ENCODE measurements at regions not wholly inside any gene's neighbourhood (a gene's known extent, or its start where the extent isn't known, plus 50 kb on each side); places are given as distances from the start of the nearest gene placed in this dataset.
A peak's percentile ranks its signal among the peaks of the same experiment; 100 is the strongest.
"Not testable (repeated sequence)": the region's sequence is repeated elsewhere in the genome, so short reads cannot be mapped to it uniquely, and the experiment has no call there.

DNA sequence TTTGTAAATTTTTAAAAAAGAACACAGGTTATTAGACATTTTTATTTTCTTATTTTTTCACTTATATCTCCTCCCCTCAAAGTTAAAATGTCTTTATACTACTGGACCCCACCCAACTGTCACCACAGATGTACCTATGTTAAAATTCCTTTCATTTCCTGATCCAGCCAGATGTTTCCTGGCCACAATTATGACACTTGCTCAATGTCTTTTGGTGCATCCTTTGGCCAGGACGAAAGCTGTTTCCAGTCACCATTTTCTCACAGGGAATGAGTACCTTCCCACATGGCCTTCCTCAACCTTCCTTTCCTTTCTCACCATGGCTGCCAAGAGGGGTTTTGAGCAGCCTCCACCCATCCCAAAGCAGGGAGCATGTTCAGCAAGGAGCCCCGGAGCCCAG is 365.7 kb upstream of the MAF start:
- no peak for DNase-seq

DNA sequence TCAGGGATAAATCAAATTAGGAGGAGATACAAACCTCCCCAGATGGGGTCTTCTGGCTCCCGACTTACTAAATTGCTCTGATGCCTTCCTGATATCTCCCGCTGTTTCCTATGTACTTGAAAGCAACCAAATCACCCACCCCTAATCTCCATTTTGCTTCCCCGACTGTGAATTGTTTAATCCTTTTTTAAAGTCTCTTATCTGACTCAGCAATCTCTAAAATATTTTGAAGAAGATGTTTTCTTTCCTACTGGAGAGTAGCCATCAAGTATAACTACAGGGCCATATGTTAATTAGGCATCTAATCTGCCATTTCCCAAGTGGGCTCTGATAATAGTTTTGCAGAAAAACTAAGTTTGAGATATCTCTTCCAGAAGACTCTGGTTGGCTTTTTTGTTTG is 365.2 kb upstream of the MAF start:
- DNase-seq = no peak

DNA sequence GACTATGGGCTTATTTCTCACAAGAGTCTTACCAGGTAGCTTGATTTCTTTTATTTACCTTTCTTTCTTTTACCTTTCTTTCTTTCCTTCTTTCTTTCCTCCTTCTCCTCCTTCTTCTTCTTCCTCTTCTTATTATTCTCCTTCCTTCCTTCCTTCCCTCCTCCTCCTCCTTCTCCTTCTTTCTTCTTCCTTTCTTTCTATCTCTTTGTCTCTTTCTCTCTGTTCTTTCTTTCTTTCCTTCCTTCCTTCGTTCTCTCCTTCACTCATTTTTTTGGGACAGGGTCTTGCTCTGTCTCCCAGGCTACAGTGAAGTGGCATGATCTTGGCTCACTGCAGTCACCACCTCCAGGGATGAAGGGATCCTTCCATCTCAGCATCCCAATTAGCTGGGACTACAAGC is 363.6 kb upstream of the MAF start:
- no peak for DNase-seq

- no peak for DNase-seq
These were observed 362.4 kb upstream of the MAF start for GRCh38 chr16:79962962-79963361.

DNA sequence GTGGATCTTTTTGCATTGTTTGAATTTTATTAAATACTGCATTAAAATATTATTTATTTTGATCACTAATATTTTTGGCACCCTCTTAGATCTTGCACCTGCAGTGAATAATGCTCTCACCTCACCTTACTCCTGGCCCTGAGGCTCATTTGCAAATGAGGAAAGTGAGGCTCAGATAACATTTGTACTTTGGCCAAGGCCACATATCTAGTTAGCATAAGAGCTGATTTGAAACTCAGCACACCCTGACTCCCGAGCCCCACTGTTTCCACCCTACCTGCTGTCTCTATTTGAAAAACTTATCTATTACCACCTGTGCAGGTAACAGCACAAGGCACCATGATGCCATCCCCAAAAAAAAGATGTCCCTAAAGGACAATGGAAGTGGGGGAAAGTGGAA is 358.7 kb upstream of the MAF start:
- no peak for DNase-seq

GRCh38 chr16:79954921-79955705 is 354.6 kb upstream of the MAF start:
- no peak for DNase-seq

DNA sequence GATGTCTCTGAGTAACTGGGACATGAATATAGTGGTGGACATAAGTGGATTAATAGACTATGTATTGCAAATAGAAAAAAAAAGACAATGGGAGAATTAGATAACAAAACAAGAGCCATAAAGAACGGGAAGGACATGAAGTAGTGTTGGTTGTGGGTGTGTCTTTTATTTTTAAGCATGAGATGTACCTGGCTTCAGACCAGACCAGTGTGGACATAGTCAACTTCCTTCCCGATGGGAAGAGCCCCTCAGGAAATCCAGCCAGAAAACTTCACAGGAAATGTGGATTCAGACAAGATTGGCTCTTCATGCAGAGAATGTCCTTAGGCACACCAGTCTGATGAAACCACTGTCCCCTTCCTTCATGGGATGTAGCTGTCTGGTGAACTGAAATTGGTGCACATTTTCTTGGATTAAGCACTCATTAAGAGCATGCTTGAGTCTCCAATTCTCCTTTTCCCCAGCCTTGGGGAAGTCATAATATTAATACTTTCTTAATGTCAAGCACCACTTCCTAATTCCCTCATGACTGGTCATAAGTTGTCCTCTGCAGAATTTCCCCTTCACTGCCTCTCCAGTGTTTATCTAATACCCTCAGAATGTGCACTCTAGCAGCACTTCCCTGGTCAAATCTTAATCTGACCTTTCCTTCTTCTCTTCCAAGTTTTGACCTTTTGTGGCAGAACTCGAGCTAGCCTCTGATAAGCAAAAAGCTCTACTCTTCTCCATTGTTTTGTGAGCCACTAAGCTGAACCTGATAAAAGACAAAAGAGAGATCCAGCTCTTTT is 350.6 kb upstream of the MAF start:
- no peak for DNase-seq

GRCh38 chr16:79949417-79949816 is 348.9 kb upstream of the MAF start:
- DNase-seq = no peak

- no peak for DNase-seq
These were observed 347.2 kb upstream of the MAF start for GRCh38 chr16:79947771-79948170.

DNA sequence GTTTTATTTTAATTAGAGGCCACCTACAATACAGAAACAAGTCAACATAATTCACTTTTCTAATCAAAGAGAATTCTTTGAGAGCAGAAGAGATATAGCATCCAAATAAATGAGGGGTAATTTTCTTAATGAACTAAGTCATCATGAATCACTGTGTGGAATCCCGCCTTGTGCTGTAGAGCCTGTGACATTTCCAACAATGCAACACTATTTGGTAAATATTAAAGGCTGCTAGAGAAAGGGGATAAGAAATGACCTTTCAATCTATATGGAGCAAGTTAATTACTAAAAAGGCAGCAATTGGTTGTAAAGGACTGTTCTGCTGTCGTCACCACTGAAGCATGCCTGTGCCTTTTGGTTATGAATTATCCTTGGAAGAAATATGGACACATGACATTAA is 345.7 kb upstream of the MAF start:
- DNase-seq = no peak

DNA sequence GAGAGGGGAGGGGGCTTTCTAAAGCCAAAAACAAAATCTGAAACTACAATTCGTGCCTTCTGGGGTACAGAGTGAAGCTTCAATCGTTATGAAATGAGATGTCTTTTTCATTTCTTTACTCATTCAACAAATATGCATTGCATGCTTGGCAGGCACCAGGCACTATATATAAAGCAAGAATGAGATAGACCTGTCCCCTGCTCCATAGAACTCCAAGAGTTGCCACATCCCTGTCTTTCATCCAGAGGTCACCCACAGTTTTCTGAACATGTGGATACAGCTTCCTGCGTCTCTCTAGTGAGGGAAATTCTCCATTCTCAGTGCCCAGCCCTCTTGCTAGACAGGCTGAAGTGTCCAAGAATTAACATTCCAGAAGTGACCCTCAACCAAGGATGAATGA is 343.2 kb upstream of the MAF start:
- DNase-seq = peak; percentile 15

DNA sequence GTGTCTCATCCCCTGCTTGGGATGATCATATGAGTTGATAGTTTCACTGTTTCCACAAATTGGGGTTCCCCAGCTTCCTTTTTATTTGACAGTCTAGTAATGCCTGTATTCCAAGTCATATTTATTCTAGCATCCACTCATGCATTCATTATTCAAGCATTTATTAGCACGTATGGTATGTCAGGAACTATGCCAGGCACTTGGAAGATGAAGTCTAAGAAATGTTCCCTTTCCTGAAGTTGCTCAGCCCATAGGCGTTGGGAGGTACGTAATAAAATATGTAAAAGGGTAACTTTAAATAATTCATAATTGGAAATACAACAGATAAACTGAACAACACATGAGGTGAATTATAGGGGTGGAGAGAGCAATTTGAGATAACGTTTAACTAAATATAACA is 338.0 kb upstream of the MAF start:
- no peak for DNase-seq

DNA sequence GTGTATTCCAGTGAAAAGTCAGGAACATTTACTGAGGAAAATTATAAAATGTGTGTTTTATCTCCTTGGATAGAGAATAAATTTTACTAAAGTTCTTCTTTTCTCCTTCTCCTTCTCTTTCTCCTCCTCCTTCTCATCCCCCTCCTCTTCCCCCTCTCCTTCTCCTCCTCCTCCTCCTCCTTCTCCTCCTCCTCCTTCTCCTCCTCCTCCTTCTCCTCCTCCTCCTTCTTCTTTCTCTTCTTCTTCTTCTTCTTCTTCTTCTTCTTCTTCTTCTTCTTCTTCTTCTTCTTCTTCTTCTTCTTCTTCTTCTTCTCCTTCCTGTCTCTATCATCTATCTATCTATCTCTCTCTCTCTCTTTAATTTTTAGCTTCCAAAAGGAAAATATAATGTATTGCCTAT is 337.1 kb upstream of the MAF start:
- DNase-seq = not testable (repeated sequence)

- no peak for DNase-seq
These were observed 333.1 kb upstream of the MAF start for GRCh38 chr16:79933603-79934002.

DNA sequence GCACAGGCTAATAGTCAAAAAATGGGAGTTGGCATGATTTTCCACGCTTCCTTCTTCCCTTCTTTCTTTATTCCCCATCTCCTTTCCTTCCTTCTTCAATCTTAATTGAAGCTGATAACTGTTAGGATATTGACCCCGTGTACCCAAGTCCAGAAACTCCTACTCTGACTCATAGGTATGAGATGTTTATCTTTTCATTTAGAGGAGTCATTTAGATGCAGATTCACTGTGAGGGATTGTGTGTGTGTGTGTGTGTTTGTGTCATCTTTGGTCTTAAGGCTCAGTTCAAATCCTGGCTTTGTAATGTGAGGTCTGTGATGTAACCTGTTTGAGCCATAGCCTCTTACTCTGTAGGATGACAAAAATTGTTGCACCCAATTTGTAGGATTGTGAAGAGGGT is 332.0 kb upstream of the MAF start:
- no peak for DNase-seq

GRCh38 chr16:79931721-79932120 is 331.2 kb upstream of the MAF start:
- DNase-seq = no peak

DNA sequence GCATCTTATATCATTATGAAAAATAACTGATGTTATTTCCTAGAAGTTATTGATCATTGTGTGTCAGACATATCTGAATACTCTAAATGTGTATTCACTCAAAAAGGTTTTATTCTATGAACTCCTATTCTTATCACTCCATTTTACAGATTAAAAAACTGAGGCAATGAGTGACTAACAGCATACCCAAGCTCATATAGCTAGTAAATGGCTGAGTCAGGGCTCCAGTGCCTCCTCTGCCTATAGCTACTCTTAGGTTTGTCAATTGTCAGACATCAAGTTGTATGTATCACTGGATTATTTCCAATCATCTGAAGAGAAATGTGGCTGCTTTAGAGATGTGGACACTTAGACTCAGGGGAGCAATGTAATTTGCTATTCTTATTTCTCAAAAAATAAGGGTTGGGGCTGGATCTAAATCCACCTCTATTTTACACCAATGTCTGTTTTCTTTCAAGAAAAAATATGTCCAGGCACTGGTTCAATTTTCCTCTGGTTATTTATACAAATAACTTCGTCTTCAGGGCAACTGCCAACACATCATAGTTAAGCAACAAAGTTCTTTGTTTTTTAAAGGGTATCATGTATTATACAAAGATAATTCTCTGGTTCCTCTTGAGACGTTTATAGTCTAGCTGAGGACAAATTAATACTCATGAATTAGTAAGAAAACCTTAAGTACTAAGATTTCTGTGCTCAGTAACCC is 328.9 kb upstream of the MAF start:
- DNase-seq = no peak

GRCh38 chr16:79928142-79928873 is 327.8 kb upstream of the MAF start:
- DNase-seq = no peak

DNA sequence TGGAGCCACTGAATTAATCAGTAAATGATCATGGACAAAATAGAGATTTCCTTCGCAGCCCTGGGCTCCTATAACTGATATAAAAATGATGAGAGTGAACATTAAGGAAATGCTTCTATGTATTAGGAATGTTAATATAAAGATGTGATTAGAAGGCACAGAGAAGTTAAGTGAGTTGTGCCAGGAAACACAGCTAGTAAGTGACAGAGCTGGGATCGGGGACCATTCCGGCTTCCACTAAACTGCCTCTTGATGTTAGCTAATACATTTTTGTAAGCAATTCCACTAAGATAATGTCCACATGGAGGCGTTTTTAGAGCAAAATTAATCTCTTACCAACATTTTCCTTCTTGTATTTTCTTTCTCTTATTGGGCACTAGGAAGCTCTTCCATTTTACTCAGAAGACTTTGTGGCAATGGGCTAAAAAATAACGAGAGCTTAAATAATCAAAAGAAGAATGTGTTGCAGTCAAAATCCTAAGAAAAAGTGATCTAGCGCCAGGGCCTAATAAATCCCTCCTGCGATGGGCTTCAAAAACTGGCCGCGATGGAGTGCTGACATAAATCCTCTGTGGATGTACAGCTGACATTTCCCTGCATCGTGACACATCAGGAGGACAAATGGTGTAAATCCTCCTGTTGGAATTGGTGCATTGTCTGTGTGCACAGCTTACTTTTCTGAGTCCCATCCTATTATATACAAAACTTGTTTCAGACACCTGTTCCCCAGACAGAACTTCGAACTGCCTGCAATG is 326.1 kb upstream of the MAF start:
- DNase-seq = no peak

GRCh38 chr16:79923431-79923830 is 322.9 kb upstream of the MAF start:
- no peak for DNase-seq

GRCh38 chr16:79920685-79921084 is 320.1 kb upstream of the MAF start:
- DNase-seq = no peak

DNA sequence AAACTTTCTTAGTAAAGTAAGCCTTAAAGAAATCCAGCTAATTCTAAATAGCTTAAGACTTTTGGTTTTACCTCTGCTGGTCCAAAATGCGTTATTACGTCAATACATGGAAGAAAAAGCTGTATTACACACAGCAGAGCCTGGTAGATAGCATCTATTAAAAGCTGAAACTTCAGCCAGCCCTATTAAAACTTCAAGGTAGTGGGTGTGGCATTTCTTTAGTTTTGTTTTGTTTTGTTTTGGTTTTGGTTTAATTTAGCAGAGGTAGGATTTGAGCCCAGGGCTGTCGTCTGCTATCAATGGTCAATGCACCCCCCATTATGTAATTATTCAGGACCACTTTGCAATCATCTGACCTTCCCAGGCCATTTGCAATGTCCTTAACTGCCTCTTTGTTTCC is 318.4 kb upstream of the MAF start:
- no peak for DNase-seq
